Pancreas (tissue), 10 donors: ENCODE measurements at regions not wholly inside any gene's neighbourhood (a gene's known extent, or its start where the extent isn't known, plus 50 kb on each side); places are given as distances from the start of the nearest gene placed in this dataset.

Experiments
- ATAC-seq, 4 donors: fragments of 200-7000 bp; cut with Tn5 transposase; one replicate each; pipeline versions ENCODE4 v1.8.0 to v1.9.1; 2020; ENCODE audit warnings: mild to moderate bottlenecking in 4 of 4, moderate library complexity in 4 of 4
- DNase-seq, 6 donors: peaks; one replicate each; pipeline ENCODE4 v3.0.0-alpha.2; 2020
- FAIRE-seq: peaks from 2 replicates; lab custom pipeline; 2012; peaks lifted over from hg19 to GRCh38; lab: Jason Lieb, UNC
- H3K27ac ChIP-seq, 4 donors: fragments of 200-600 bp; sonication (generic); 1 replicate in 3 of 4; 2 replicates in 1 of 4; pipeline versions ENCODE4 v1.5.0 to v1.8.0; 2020
- H3K27me3 ChIP-seq, 4 donors: fragments of 200-600 bp; one replicate each; pipeline ENCODE4 v1.8.0; 2021
- H3K36me3 ChIP-seq, 3 donors: fragments of 200-600 bp; sonication (generic) in 1 of 3; one replicate each; pipeline versions ENCODE4 v1.5.0 to v1.8.0; 2020 to 2021
- H3K4me1 ChIP-seq, 3 donors: fragments of 200-600 bp; one replicate each; pipeline ENCODE4 v1.8.0; 2021
- H3K4me3 ChIP-seq, 4 donors: fragments of 200-600 bp; sonication (generic) in 2 of 4; one replicate each; pipeline versions ENCODE4 v1.5.0 to v1.8.0; 2020 to 2021
- H3K9me3 ChIP-seq, 4 donors: fragments of 200-600 bp; one replicate each; pipeline ENCODE4 v1.8.0; 2021
- WGBS, 2 donors: extraction: QIAGEN DNeasy Blood & Tissue Kit; methylation state at CpG; one replicate each; pipeline ENCODE4 v1.1.7; 2013; 5-methylcytosine and 5-hydroxymethylcytosine counted together
- intact Hi-C, 3 donors: fragments of 100-400 bp; cut with DNase I; formaldehyde crosslinking; loops; one replicate each; pipeline versions ENCODE4 v1.11.1 to v1.14.2; 2022
- TF ChIP-seq, protein P1 (sequence below), 4 donors: fragments of 200-600 bp; sonication (generic) in 3 of 4; IDR thresholded peaks; one replicate each; pipeline versions ENCODE4 v1.5.0 to v1.8.0; 2021; ENCODE audit warnings: antibody characterized with exemption in 4 of 4
- donor health status: healthy with polysubstance abuse.
- donor health status: DM: no; HTN: no; CAD: no; lungs with moderate emphysema.
- donor health status: DM: no; HTN: no; CAD: no.
- donor health status: control.
- donor health status: control.
- donor health status: Bipolar disorder and iron deficiency.
- donor health status: DM: yes; HTN: yes; CAD: no.
- donor health status: DM: no; HTN: no; CAD: no.
- donor health status: DM: no; HTN: no; CAD: no.
- donor health status: DM: yes; HTN: yes; CAD: no.

DNA sequence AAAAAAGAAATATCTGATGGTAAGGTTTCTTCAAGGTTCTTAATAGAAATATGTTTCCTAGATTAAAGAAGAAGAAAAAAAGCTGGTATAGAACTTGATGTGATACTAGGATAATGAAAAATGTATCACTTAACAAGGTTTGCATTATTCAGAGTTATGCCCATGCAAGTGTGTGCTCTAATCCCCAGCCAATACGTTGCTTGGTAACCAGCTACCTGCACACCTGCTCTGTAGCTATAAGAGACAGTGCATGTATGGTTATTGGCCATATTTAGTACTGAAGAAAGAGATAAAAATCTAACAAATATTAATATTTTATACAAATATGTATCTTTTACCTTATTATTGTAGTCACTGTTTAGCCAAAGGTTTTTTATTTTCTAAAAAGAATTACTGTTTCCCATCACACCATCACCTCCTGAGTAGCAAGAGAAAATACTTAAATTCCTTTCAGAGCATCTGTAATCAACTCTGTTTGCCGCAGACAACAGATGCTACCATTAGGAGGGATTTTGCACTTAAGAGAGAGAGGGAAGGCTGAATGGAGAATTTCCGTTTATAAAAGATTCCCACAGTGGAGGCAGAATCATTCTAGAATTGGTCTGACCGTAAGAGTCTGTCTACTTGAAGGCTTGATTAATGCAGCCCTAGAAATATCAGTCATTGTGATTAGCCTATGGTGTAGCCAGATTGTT, 115.6 kb downstream of the NEDD1 start:
- FAIRE-seq (no peak), DNase-seq (no peak), ATAC-seq (no peak)
- 63 to 73% methylated on average over 4 of the region's 4 CpGs for WGBS, 2 donors
- no peak overlapping the region for H3K27ac ChIP-seq
- intact Hi-C loops = no loop called here
- H3K36me3 ChIP-seq = no peaks in the 10 kb centered on the region
- H3K27me3 ChIP-seq = no peaks in the 10 kb centered on the region
- no peak overlapping the region for H3K4me3 ChIP-seq
- H3K9me3 ChIP-seq = no peaks in the 10 kb centered on the region
- H3K4me1 ChIP-seq = no peaks in the 10 kb centered on the region
- TF ChIP-seq, protein P1, sequence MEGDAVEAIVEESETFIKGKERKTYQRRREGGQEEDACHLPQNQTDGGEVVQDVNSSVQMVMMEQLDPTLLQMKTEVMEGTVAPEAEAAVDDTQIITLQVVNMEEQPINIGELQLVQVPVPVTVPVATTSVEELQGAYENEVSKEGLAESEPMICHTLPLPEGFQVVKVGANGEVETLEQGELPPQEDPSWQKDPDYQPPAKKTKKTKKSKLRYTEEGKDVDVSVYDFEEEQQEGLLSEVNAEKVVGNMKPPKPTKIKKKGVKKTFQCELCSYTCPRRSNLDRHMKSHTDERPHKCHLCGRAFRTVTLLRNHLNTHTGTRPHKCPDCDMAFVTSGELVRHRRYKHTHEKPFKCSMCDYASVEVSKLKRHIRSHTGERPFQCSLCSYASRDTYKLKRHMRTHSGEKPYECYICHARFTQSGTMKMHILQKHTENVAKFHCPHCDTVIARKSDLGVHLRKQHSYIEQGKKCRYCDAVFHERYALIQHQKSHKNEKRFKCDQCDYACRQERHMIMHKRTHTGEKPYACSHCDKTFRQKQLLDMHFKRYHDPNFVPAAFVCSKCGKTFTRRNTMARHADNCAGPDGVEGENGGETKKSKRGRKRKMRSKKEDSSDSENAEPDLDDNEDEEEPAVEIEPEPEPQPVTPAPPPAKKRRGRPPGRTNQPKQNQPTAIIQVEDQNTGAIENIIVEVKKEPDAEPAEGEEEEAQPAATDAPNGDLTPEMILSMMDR (IDR thresholded peaks at IDR 0.05) = no peak

DNA sequence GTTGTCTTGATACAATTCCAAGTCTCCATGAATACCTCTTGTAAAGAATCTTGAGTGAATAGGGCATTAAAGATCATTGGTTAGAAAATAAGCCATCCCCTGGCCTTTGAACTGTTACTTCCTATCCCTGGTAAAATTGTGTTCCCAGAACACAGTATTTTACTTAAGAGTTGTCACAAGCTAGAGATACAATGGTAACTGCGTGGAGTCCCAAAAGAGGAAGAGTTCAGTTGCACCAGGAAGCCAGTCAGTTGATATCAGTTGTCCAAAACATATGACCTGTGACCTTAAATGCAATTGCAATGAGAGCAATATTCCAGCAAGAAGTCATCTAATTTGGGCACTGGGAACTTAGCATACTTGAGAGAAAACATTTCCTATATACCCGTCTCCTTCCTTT, 117.3 kb downstream of the NEDD1 start:
- FAIRE-seq (no peak), ATAC-seq (no peak), DNase-seq (no peak)
- intact Hi-C loops = no loop called here
- no peaks in the 10 kb centered on the region for H3K36me3 ChIP-seq
- TF ChIP-seq, protein P1 (IDR thresholded peaks at IDR 0.05) = no peak
- no peak overlapping the region for H3K27ac ChIP-seq
- no peaks in the 10 kb centered on the region for H3K27me3 ChIP-seq
- WGBS, 2 donors = 64 to 76% methylated on average over 2 of the region's 2 CpGs
- no peaks in the 10 kb centered on the region for H3K9me3 ChIP-seq
- no peak overlapping the region for H3K4me3 ChIP-seq
- H3K4me1 ChIP-seq = no peaks in the 10 kb centered on the region

DNA sequence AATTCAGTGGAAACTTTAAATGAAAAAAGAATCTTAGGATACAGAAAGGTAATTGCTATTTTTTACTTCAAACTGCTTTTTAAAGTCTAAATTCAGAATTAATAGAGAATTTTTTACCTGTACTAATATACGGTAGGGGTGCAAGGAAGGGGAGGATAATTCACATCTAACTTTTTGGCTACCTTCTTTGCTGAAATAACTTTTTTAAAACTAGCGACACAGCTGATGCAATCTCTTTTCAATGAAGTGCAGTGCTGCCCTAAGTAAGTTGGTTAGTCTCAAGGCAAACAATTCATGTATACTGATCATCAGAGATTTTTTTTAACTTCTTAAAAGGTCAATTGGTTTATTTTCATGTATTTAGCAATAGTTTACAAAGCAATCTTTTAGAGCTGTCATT, 119.8 kb downstream of the NEDD1 start:
- no peak overlapping the region for H3K4me3 ChIP-seq
- H3K9me3 ChIP-seq = no peaks in the 10 kb centered on the region
- no peaks in the 10 kb centered on the region for H3K27me3 ChIP-seq
- WGBS, 2 donors = 69 to 77% methylated on average over 2 of the region's 2 CpGs
- no peaks in the 10 kb centered on the region for H3K36me3 ChIP-seq
- ATAC-seq (no peak), FAIRE-seq (no peak), DNase-seq (no peak)
- intact Hi-C loops = no loop called here
- H3K4me1 ChIP-seq = no peaks in the 10 kb centered on the region
- TF ChIP-seq, protein P1 (IDR thresholded peaks at IDR 0.05) = no peak
- no peak overlapping the region for H3K27ac ChIP-seq

DNA sequence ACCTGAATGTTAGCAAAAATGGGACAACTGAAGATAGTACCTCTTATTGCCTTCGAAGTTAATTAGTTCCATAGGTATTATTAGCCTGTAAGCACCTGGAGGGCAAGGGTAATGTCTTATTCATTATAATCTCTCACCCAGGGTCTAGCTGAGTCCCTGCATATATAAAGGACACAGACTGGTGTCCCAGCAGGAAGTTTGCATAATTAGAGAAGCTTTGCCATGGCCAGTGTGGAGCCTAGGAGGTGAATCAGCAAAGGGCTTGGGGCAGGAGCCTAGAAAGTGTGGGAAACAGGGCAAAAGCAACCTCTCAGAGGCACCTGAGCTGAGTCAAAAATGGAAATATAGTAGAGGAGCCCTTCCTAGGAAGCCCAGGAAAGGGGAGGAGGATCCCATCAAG, 120.4 kb downstream of the NEDD1 start:
- no peaks in the 10 kb centered on the region for H3K36me3 ChIP-seq
- 45 to 71% methylated on average over 1 of the region's 1 CpG for WGBS, 2 donors
- FAIRE-seq = no peak
- H3K4me1 ChIP-seq = no peaks in the 10 kb centered on the region
- no peaks in the 10 kb centered on the region for H3K9me3 ChIP-seq
- intact Hi-C loops = no loop called here
- ATAC-seq = no peak
- DNase-seq = no peak
- TF ChIP-seq, protein P1 (IDR thresholded peaks at IDR 0.05) = no peak
- H3K4me3 ChIP-seq = no peak overlapping the region
- H3K27me3 ChIP-seq = no peaks in the 10 kb centered on the region
- no peak overlapping the region for H3K27ac ChIP-seq

DNA sequence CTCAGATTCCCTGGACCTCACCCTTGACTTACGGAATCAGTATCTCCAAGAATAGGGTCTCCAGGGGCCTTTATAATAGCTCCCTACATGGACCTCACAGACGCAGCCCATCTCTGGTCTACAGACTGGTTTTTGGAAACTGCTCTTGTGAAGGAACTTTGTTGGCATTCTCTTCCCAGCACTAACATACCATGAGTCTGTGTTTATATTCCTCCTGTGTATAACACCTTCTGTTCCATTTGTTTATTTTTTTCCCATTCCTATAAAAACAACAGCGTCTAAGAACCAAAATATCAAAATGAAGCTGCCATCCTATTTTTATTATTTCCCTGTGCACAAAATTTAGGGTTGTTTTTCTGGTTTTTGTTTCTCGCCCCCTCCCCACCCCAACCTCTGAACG, 131.1 kb downstream of the NEDD1 start:
- 53 to 55% methylated on average over 5 of the region's 5 CpGs for WGBS, 2 donors
- Histone ChIP-seq H3K27ac (no peak overlapping the region), H3K27me3 (no peaks in the 10 kb centered on the region), H3K36me3 (no peaks in the 10 kb centered on the region), H3K4me1 (no peaks in the 10 kb centered on the region), H3K9me3 (no peaks in the 10 kb centered on the region), H3K4me3 (no peak overlapping the region)
- DNase-seq (no peak), FAIRE-seq (no peak), ATAC-seq (no peak)
- TF ChIP-seq, protein P1 (IDR thresholded peaks at IDR 0.05) = no peak
- intact Hi-C loops = no loop called here
